ENCODE measurements at regions not wholly inside any gene's neighbourhood (a gene's known extent, or its start where the extent isn't known, plus 50 kb on each side); places are given as distances from the start of the nearest gene placed in this dataset.

DNA sequence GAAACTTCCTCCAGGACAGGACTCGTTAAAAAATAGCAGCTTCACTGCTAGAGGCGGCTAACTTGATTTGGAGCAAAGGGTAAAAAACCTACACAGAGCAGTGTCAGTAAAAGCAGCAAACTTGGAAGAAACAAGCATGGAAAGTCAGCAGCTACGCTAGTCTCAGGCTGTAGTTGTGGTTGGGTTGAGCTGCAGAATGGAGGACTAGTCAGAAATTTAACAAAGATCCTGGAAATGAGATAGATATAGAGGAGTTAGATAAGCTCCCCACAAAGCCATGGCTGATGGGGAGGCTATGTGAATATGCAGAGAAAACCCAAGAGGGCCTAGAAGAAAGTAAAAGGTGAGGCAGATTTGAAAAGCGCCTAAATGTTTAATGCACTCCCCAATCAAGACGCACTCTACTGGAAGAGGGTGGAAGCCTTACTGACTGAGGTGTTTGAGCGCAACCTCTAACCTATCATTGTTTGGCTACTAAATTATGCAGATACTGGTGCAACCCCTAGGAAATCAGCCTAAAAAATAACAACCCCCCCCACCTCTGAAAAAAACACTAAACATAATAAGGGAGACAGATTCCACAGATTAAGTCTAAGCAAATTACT, 99.7 kb upstream of the TMEM168 start:
- Histone ChIP-seq H3K9ac (no peak overlapping the region), H3K9me3 (ENCODE audit: low read depth) (no peaks in the 10 kb centered on the region), H3K27ac (peak overlapping the region; percentile 6), H3K4me2 (no peak overlapping the region), H3K27me3 (no peaks in the 10 kb centered on the region), H4K20me1 (ENCODE audit: low read depth) (no peaks in the 10 kb centered on the region), H3K79me2 (ENCODE audit: low read depth) (peaks cover 16% of the 10 kb centered on the region), H2AFZ (replicated peaks) (no peak overlapping the region), H3F3A (ENCODE audit: low read depth) (no peaks in the 10 kb centered on the region), H3K4me1 (peaks cover 6% of the 10 kb centered on the region), H3K36me3 (peaks cover 3% of the 10 kb centered on the region), H3K4me3 (no peak overlapping the region)
- TF ChIP-seq CTCF (IDR thresholded peaks at IDR 0.05), result no peak
- TF ChIP-seq EZH2 (IDR thresholded peaks at IDR 0.05), result no peak
- no peak for TF ChIP-seq EZH2phosphoT487 (IDR thresholded peaks at IDR 0.05)
- Mint-ChIP-seq H3K36me3 (peaks cover 58% of the 10 kb centered on the region), H3K4me1 (peaks cover 3% of the 10 kb centered on the region), H3K9me3 (peaks cover 8% of the 10 kb centered on the region), H3K4me3 (no peak overlapping the region), H3K27ac (no peak overlapping the region), H3K27me3 (ENCODE audit: insufficient read depth, low read depth) (no peaks in the 10 kb centered on the region)
- DNase-seq (ENCODE audit: low spot score), result no peak

- no peak overlapping the region for H3K9ac ChIP-seq
- DNase-seq (ENCODE audit: low spot score), result no peak
- no peaks in the 10 kb centered on the region for H4K20me1 ChIP-seq (ENCODE audit: low read depth)
- Mint-ChIP-seq H3K36me3 (peaks cover 58% of the 10 kb centered on the region), H3K27ac (no peak overlapping the region), H3K4me3 (no peak overlapping the region), H3K27me3 (ENCODE audit: insufficient read depth, low read depth) (no peaks in the 10 kb centered on the region), H3K4me1 (peaks cover 3% of the 10 kb centered on the region), H3K9me3 (peaks cover 8% of the 10 kb centered on the region)
- H3K4me3 ChIP-seq, result no peak overlapping the region
- H3K36me3 ChIP-seq, result peaks cover 2% of the 10 kb centered on the region
- H3K27ac ChIP-seq, result no peak overlapping the region
- no peak overlapping the region for H2AFZ ChIP-seq (replicated peaks)
- no peak overlapping the region for H3K4me2 ChIP-seq
- H3K27me3 ChIP-seq, result no peaks in the 10 kb centered on the region
- H3F3A ChIP-seq (ENCODE audit: low read depth), result no peaks in the 10 kb centered on the region
- peaks cover 16% of the 10 kb centered on the region for H3K79me2 ChIP-seq (ENCODE audit: low read depth)
- no peak for TF ChIP-seq EZH2 (IDR thresholded peaks at IDR 0.05)
- no peak for TF ChIP-seq EZH2phosphoT487 (IDR thresholded peaks at IDR 0.05)
- no peak for TF ChIP-seq CTCF (IDR thresholded peaks at IDR 0.05)
- peaks cover 6% of the 10 kb centered on the region for H3K4me1 ChIP-seq
- no peaks in the 10 kb centered on the region for H3K9me3 ChIP-seq (ENCODE audit: low read depth)
Observed at GRCh38 chr7:112889268-112889667, 99.1 kb upstream of the TMEM168 start.

- no peak for DNase-seq (ENCODE audit: low spot score)
- H3K9me3 Mint-ChIP-seq, result peaks cover 6% of the 10 kb centered on the region
- peaks cover 58% of the 10 kb centered on the region for H3K36me3 Mint-ChIP-seq
- Histone ChIP-seq H3K27me3 (no peaks in the 10 kb centered on the region), H3K9ac (no peak overlapping the region), H3F3A (ENCODE audit: low read depth) (no peaks in the 10 kb centered on the region), H3K9me3 (ENCODE audit: low read depth) (no peaks in the 10 kb centered on the region), H4K20me1 (ENCODE audit: low read depth) (no peaks in the 10 kb centered on the region), H3K4me3 (no peak overlapping the region), H2AFZ (replicated peaks) (no peak overlapping the region), H3K36me3 (no peaks in the 10 kb centered on the region), H3K79me2 (ENCODE audit: low read depth) (peaks cover 16% of the 10 kb centered on the region), H3K27ac (no peak overlapping the region), H3K4me2 (no peak overlapping the region), H3K4me1 (peaks cover 6% of the 10 kb centered on the region)
- H3K4me3 Mint-ChIP-seq, result no peak overlapping the region
- H3K27me3 Mint-ChIP-seq (ENCODE audit: insufficient read depth, low read depth), result peaks cover under 1% of the 10 kb centered on the region
- TF ChIP-seq EZH2phosphoT487 (IDR thresholded peaks at IDR 0.05), result no peak
- TF ChIP-seq CTCF (IDR thresholded peaks at IDR 0.05), result no peak
- no peak for TF ChIP-seq EZH2 (IDR thresholded peaks at IDR 0.05)
- H3K4me1 Mint-ChIP-seq, result peaks cover 3% of the 10 kb centered on the region
- H3K27ac Mint-ChIP-seq, result no peak overlapping the region
Observed at GRCh38 chr7:112888781-112889180, 98.6 kb upstream of the TMEM168 start.
